ENCODE measurements at regions not wholly inside any gene's neighbourhood (a gene's known extent, or its start where the extent isn't known, plus 50 kb on each side); places are given as distances from the start of the nearest gene placed in this dataset.

DNA sequence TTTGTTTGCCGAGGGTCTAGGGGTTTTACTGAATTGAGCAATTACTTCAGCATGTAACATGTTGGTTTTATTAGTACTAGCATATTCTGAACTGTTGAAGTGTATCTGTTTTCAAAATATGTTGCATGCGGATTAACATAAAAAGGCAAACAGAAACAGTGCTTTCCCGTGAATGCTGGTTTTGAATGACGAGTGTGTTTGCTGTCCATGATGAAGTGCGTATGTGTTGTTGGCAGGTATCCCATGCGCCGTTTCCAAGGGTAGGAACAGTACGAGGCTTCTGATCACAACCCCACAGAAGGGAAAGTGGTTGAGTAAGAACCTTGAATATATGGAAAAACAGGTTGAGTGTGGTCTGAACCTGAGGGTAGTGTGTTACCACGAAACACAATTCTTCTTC is 232.9 kb downstream of the SAMD5 start (continued):
- TF ChIP-seq, protein P1, sequence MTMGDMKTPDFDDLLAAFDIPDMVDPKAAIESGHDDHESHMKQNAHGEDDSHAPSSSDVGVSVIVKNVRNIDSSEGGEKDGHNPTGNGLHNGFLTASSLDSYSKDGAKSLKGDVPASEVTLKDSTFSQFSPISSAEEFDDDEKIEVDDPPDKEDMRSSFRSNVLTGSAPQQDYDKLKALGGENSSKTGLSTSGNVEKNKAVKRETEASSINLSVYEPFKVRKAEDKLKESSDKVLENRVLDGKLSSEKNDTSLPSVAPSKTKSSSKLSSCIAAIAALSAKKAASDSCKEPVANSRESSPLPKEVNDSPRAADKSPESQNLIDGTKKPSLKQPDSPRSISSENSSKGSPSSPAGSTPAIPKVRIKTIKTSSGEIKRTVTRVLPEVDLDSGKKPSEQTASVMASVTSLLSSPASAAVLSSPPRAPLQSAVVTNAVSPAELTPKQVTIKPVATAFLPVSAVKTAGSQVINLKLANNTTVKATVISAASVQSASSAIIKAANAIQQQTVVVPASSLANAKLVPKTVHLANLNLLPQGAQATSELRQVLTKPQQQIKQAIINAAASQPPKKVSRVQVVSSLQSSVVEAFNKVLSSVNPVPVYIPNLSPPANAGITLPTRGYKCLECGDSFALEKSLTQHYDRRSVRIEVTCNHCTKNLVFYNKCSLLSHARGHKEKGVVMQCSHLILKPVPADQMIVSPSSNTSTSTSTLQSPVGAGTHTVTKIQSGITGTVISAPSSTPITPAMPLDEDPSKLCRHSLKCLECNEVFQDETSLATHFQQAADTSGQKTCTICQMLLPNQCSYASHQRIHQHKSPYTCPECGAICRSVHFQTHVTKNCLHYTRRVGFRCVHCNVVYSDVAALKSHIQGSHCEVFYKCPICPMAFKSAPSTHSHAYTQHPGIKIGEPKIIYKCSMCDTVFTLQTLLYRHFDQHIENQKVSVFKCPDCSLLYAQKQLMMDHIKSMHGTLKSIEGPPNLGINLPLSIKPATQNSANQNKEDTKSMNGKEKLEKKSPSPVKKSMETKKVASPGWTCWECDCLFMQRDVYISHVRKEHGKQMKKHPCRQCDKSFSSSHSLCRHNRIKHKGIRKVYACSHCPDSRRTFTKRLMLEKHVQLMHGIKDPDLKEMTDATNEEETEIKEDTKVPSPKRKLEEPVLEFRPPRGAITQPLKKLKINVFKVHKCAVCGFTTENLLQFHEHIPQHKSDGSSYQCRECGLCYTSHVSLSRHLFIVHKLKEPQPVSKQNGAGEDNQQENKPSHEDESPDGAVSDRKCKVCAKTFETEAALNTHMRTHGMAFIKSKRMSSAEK (CRISPR knock-in tag; IDR thresholded peaks at IDR 0.05; ENCODE audit: borderline replicate concordance): no peak
- TF ChIP-seq, protein P2, sequence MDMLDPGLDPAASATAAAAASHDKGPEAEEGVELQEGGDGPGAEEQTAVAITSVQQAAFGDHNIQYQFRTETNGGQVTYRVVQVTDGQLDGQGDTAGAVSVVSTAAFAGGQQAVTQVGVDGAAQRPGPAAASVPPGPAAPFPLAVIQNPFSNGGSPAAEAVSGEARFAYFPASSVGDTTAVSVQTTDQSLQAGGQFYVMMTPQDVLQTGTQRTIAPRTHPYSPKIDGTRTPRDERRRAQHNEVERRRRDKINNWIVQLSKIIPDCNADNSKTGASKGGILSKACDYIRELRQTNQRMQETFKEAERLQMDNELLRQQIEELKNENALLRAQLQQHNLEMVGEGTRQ (CRISPR knock-in tag; IDR thresholded peaks at IDR 0.05): no peak
- TF ChIP-seq ZNF219 (CRISPR knock-in tag; IDR thresholded peaks at IDR 0.05; ENCODE audit: borderline replicate concordance): no peak
- no peak for TF ChIP-seq MAX (CRISPR knock-in tag; IDR thresholded peaks at IDR 0.05)
- TF ChIP-seq, protein P3, sequence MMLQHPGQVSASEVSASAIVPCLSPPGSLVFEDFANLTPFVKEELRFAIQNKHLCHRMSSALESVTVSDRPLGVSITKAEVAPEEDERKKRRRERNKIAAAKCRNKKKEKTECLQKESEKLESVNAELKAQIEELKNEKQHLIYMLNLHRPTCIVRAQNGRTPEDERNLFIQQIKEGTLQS (CRISPR knock-in tag; conservative IDR thresholded peaks at IDR 0.05): no peak
- no peak for TF ChIP-seq ZNF121 (CRISPR knock-in tag; IDR thresholded peaks at IDR 0.05)
- no peak for TF ChIP-seq ZNF416 (CRISPR knock-in tag; IDR thresholded peaks at IDR 0.05)
- no peak for TF ChIP-seq MXD4 (CRISPR knock-in tag; IDR thresholded peaks at IDR 0.05; ENCODE audit: borderline replicate concordance)
- no peak for TF ChIP-seq FOXK1 (CRISPR knock-in tag; IDR thresholded peaks at IDR 0.05)

DNA sequence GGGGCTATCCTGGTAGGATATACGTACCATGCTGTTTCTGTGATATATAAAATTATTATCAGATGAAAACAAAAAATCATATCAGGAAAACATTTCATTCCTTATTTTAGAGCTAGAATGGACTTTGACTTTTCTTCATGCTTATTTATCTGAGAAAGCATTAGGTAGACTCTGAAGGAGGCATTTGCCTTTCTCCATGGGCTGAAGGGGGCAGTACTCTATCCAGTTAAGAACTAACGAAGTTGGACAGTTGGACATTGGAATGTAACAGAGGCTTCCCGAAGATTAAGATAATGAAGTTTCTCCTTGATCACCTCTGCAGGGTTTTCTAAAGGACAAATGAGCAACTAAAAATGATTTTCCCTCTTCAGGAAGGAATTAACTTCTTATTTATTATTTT is 233.9 kb downstream of the SAMD5 start:
- ATAC-seq (no peak), DNase-seq (ENCODE audit: low spot score) (no peak)
- Mint-ChIP-seq H3K4me3 (no peak overlapping the region), H3K36me3 (no peaks in the 10 kb centered on the region), H3K9me3 (no peaks in the 10 kb centered on the region), H3K27ac (no peak overlapping the region), H3K27me3 (ENCODE audit: low read depth) (no peaks in the 10 kb centered on the region), H3K4me1 (peaks cover 13% of the 10 kb centered on the region)
- TF ChIP-seq, protein P4, sequence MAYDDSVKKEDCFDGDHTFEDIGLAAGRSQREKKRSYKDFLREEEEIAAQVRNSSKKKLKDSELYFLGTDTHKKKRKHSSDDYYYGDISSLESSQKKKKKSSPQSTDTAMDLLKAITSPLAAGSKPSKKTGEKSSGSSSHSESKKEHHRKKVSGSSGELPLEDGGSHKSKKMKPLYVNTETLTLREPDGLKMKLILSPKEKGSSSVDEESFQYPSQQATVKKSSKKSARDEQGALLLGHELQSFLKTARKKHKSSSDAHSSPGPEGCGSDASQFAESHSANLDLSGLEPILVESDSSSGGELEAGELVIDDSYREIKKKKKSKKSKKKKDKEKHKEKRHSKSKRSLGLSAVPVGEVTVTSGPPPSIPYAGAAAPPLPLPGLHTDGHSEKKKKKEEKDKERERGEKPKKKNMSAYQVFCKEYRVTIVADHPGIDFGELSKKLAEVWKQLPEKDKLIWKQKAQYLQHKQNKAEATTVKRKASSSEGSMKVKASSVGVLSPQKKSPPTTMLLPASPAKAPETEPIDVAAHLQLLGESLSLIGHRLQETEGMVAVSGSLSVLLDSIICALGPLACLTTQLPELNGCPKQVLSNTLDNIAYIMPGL (CRISPR knock-in tag; IDR thresholded peaks at IDR 0.05): no peak
- no peak for TF ChIP-seq SMAD4 (CRISPR knock-in tag; IDR thresholded peaks at IDR 0.05)
- TF ChIP-seq JAZF1 (CRISPR knock-in tag; IDR thresholded peaks at IDR 0.05): no peak
- no peak for TF ChIP-seq ZNF138 (CRISPR knock-in tag; conservative IDR thresholded peaks at IDR 0.05)
- TF ChIP-seq, protein P5, sequence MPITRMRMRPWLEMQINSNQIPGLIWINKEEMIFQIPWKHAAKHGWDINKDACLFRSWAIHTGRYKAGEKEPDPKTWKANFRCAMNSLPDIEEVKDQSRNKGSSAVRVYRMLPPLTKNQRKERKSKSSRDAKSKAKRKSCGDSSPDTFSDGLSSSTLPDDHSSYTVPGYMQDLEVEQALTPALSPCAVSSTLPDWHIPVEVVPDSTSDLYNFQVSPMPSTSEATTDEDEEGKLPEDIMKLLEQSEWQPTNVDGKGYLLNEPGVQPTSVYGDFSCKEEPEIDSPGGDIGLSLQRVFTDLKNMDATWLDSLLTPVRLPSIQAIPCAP (CRISPR knock-in tag; IDR thresholded peaks at IDR 0.05): no peak
- TF ChIP-seq ZNF121 (CRISPR knock-in tag; IDR thresholded peaks at IDR 0.05): no peak
- TF ChIP-seq NR1H2 (CRISPR knock-in tag; IDR thresholded peaks at IDR 0.05): no peak
- TF ChIP-seq, protein P3 (CRISPR knock-in tag; conservative IDR thresholded peaks at IDR 0.05): no peak
- no peak for TF ChIP-seq FOXP1 (CRISPR knock-in tag; IDR thresholded peaks at IDR 0.05; ENCODE audit: borderline replicate concordance)
- no peak for TF ChIP-seq CREB1 (CRISPR knock-in tag; IDR thresholded peaks at IDR 0.05)
- TF ChIP-seq, protein P6, sequence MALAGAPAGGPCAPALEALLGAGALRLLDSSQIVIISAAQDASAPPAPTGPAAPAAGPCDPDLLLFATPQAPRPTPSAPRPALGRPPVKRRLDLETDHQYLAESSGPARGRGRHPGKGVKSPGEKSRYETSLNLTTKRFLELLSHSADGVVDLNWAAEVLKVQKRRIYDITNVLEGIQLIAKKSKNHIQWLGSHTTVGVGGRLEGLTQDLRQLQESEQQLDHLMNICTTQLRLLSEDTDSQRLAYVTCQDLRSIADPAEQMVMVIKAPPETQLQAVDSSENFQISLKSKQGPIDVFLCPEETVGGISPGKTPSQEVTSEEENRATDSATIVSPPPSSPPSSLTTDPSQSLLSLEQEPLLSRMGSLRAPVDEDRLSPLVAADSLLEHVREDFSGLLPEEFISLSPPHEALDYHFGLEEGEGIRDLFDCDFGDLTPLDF (CRISPR knock-in tag; IDR thresholded peaks at IDR 0.05): no peak
- TF ChIP-seq TP53 (CRISPR knock-in tag; IDR thresholded peaks at IDR 0.05): no peak
- no peak for TF ChIP-seq ATF6 (CRISPR knock-in tag; IDR thresholded peaks at IDR 0.05)
- no peak for TF ChIP-seq GTF2I (CRISPR knock-in tag; conservative IDR thresholded peaks at IDR 0.05)
- TF ChIP-seq ZBTB21 (CRISPR knock-in tag; IDR thresholded peaks at IDR 0.05; ENCODE audit: borderline replicate concordance): no peak
- POLR2A ChIA-PET: no interaction called here
- CTCF ChIA-PET: no interaction called here
